Omental fat pad (tissue), 3 donors: ENCODE measurements at regions not wholly inside any gene's neighbourhood (a gene's known extent, or its start where the extent isn't known, plus 50 kb on each side); places are given as distances from the start of the nearest gene placed in this dataset.
"Not testable (repeated sequence)": the region's sequence is repeated elsewhere in the genome, so short reads cannot be mapped to it uniquely, and the experiment has no call there.

ENCODE experiments used
- ATAC-seq: fragments of 150-250 bp; one replicate; pipeline ENCODE4 v1.9.1; 2016; ENCODE audit warnings: mild to moderate bottlenecking, moderate library complexity; ENCODE audit not compliant: low FRiP score
- DNase-seq: peaks from one replicate; pipeline ENCODE4 v3.0.0-alpha.2; 2019; ENCODE audit warnings: low spot score
- TF ChIP-seq, protein P1 (sequence below), 3 donors: fragments of 450-650 bp; IDR thresholded peaks; one replicate each; pipeline ENCODE4 v1.5.1; 2016 to 2017; ENCODE audit warnings: antibody characterized with exemption in 3 of 3, mild to moderate bottlenecking in 3 of 3, moderate library complexity in 2 of 3

DNA sequence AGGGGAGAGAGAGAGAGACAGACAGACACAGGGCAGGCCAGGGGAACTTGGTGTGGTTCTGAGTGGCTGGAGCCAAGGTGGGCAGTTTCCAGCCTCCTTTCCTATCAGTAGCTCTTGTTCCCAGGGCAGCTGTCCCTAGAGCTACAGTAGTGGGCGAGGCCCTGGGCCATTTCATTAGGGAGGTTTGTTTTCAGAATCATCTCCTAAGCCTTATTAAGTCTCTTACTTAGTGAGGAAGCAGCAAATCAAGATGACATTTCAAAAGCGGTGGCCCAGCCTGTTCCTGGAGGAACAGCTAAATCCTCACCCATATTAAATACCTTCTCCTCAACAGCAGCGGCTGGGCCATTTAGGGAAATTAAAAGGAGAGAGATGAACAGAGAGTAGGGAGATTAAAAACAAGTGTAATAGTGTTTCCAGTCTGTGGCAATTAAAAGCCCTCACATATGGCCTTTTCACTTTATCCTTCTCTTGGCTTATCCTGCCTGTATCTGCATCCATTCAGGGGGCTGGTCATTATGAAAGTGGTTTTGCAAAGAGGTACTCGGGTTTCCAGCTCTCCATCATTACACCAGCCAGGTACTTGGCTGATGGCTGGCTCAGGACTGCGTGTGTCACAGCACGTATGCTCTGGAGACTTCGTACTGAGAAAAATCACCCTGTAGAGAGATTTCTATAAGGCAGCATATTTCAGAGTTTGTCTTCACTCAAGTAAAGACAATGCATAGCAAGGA lies 91.9 kb upstream of the PRR23C start:
- no peak for DNase-seq
- TF ChIP-seq, protein P1, sequence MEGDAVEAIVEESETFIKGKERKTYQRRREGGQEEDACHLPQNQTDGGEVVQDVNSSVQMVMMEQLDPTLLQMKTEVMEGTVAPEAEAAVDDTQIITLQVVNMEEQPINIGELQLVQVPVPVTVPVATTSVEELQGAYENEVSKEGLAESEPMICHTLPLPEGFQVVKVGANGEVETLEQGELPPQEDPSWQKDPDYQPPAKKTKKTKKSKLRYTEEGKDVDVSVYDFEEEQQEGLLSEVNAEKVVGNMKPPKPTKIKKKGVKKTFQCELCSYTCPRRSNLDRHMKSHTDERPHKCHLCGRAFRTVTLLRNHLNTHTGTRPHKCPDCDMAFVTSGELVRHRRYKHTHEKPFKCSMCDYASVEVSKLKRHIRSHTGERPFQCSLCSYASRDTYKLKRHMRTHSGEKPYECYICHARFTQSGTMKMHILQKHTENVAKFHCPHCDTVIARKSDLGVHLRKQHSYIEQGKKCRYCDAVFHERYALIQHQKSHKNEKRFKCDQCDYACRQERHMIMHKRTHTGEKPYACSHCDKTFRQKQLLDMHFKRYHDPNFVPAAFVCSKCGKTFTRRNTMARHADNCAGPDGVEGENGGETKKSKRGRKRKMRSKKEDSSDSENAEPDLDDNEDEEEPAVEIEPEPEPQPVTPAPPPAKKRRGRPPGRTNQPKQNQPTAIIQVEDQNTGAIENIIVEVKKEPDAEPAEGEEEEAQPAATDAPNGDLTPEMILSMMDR (IDR thresholded peaks at IDR 0.05) = no peak
- no peak for ATAC-seq

DNA sequence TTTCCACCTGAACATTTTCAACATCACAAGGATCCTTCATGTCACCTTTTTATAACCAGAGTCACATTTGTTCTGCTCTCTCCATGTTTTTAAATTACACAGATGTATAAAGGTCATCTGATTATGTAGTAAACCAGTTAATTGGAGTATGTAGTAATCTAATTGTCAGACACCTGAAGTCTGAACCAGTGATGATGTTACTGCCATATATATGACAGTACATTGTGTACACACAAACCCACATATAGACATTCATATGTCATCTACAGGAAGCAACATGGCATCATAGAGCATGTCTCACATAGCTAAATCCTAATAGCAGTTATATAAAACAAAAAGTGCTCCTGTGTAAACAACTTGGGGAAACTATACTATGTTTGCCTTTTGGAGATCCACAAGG lies 95.9 kb upstream of the PRR23C start:
- DNase-seq = no peak
- no peak for ATAC-seq
- TF ChIP-seq, protein P1 (IDR thresholded peaks at IDR 0.05) = no peak

DNA sequence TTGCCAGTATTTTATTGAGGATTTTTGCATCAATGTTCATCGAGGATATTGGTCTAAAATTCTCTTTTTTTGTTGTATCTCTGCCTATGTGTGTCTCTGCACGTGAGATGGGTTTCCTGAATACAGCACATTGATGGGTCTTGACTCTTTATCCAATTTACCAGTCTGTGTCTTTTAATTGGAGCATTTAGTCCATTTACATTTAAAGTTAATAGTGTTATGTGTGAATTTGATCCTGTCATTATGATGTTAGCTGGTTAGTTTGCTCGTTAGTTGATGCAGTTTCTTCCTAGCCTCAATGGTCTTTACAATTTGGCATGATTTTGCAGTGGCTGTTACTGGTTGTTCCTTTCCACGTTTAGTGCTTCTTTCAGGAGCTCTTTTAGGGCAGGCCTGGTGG lies 101.3 kb upstream of the PRR23C start:
- DNase-seq, ATAC-seq: not testable (repeated sequence)

DNA sequence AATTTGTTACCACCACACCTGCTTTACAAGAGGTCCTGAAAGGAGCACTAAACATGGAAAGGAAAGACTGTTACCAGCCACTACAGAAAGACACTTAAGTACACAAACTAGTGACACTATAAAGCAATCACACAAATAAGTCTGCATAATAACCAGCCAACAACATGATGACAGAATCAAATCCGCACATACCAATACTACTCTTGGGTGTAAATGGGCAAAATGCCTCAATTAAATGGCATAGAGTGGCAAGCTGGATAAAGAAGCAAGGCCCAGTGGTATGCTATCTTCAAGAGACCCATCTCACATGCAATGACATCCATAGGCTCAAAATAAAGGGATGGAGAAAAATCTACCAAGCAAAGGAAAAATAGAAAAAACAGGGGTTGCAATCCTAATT lies 106.8 kb upstream of the PRR23C start:
- ATAC-seq (no peak), DNase-seq (no peak)
- TF ChIP-seq, protein P1 (IDR thresholded peaks at IDR 0.05) = no peak

DNA sequence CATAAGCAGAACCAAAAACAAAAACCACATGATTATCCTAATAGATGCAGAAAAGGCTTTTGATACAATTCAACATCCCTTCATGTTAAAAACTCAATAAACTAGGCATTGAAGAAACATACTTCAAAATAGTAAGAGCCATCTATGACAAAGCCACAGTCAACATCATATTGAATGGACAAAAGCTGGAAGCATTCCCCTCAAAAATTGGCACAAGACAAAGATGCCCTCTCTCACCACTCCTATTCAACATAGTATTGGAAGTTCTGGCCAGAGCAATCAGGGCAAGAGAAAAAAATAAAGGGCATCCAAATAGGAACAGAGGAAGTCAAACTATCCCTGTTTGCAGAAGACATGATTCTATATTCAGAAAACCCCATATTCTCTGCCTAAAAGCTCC lies 108.7 kb upstream of the PRR23C start:
- not testable (repeated sequence) for DNase-seq, ATAC-seq

DNA sequence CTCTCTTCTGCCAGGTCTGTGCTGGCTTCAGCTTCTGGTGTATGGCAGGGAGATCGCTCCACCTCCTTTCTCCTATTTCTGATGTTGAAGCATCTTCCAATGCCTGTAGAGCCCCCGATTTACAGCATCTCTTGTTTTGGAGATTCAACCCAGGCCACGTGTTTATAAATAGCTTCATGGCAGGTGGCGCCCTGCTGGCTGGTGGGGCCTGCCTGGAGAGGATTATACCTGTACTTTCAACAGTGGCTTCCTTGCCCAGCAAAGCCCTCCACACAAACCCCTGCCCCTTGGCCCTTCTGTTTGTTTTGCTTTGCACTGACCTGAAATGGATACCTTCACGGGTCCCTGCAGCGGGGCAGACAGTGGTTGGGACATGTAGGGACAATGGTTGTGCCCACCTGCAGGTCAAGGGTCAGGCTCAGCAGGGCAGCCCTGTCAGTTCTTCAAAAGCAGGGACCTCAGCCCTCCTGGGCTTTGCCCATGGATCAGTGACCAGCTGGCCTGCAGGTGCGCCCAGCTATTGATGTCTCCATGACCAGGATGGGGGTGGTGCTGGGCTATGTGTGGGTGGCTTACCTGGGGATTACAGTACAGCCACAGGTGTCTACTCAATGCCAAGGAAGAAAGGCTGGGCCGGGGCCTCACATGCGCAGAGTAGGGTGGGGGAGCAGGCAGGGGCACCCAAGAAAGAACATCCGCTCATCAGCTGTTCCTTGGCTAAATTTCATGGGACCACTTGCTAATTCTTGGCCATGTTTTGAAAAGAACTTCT lies 112.7 kb upstream of the PRR23C start:
- no peak for DNase-seq
- TF ChIP-seq, protein P1 (IDR thresholded peaks at IDR 0.05) = no peak
- no peak for ATAC-seq

DNA sequence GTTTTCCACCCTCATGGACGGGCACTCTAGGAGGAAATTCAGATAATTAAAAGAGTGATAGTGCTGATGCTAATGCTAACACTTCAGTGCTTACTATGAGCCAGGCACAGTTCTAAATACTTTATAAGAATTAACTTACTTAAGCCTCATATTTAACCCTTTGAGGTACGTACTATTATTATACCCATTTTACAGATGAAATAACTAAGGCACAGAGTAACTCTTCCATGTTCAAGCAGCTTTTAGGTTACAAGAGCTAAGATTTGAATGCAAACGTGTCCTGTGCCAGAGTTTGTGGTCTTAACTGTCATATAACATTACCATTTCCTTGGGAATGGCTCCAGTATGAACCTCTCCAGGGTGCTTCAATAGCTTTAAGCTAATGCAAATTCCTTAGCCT lies 114.7 kb upstream of the PRR23C start:
- DNase-seq = no peak
- TF ChIP-seq, protein P1 (IDR thresholded peaks at IDR 0.05) = no peak
- ATAC-seq = no peak
